H1 (cell line): ENCODE measurements at regions not wholly inside any gene's neighbourhood (a gene's known extent, or its start where the extent isn't known, plus 50 kb on each side); places are given as distances from the start of the nearest gene placed in this dataset.

Source experiments
- CTCF ChIA-PET: fragments of 300-600 bp; sonication (Branson Sonifier 250); formaldehyde crosslinking; loops from one replicate; lab custom pipeline; 2021; ENCODE audit not compliant: partially characterized antibody; lab: Charles Lee
- POLR2A ChIA-PET: fragments of 300-600 bp; sonication (Branson Sonifier 250); formaldehyde crosslinking; loops from one replicate; lab custom pipeline; 2021; ENCODE audit warnings: inconsistent platforms; ENCODE audit not compliant: partially characterized antibody; lab: Charles Lee
- DNase-seq, 2 experiments: peaks; one replicate each; pipeline versions ENCODE4 v3.0.0 to v3.0.0-alpha.2; 2010 to 2022; ENCODE audit warnings: low spot score in 2 of 2, low read depth in 1 of 2, mixed read lengths in 1 of 2
- FAIRE-seq: peaks from 2 replicates; lab custom pipeline; 2011; peaks lifted over from hg19 to GRCh38; lab: Jason Lieb, UNC
- H2AFZ ChIP-seq: 2 replicates; pipeline ENCODE4 v1.8.1; 2012; ENCODE audit warnings: low read length, inconsistent platforms
- H2AK5ac ChIP-seq: 2 replicates; pipeline ENCODE4 v1.6.1; 2013; ENCODE audit warnings: low read depth, low read length
- H2BK120ac ChIP-seq: replicated peaks from 2 replicates; pipeline ENCODE3; 2013; ENCODE audit warnings: low read depth, low read length, inconsistent platforms
- H2BK12ac ChIP-seq: 2 replicates; pipeline ENCODE4 v1.6.1; 2013; ENCODE audit warnings: low read depth, low read length
- H2BK15ac ChIP-seq: 2 replicates; pipeline ENCODE4 v1.6.1; 2013; ENCODE audit warnings: low read length
- H2BK20ac ChIP-seq: 2 replicates; pipeline ENCODE4 v1.6.1; 2013; ENCODE audit warnings: low read length
- H2BK5ac ChIP-seq: 2 replicates; pipeline ENCODE4 v1.6.1; 2013; ENCODE audit warnings: low read depth, low read length
- H3K14ac ChIP-seq: 2 replicates; pipeline ENCODE4 v1.6.1; 2013; ENCODE audit warnings: inconsistent platforms; ENCODE audit not compliant: insufficient read length
- H3K18ac ChIP-seq: 2 replicates; pipeline ENCODE4 v1.6.1; 2013; ENCODE audit warnings: low read length; ENCODE audit errors: extremely low read depth
- H3K23ac ChIP-seq: 2 replicates; pipeline ENCODE4 v1.6.1; 2013; ENCODE audit warnings: inconsistent platforms; ENCODE audit not compliant: insufficient read length
- H3K23me2 ChIP-seq: 2 replicates; pipeline ENCODE4 v1.6.1; 2013; ENCODE audit warnings: low read depth, low read length
- H3K27ac ChIP-seq: 2 replicates; pipeline ENCODE4 v1.6.1; 2011; ENCODE audit warnings: low read depth, low read length, inconsistent platforms
- H3K27me3 ChIP-seq, 4 experiments: replicated peaks in 1 of 4; 1 replicate in 1 of 4; 2 replicates in 3 of 4; pipeline versions ENCODE4 v1.6.1 to v1.8.1; 2011 to 2013; ENCODE audit warnings: low read length in 3 of 4, mild to moderate bottlenecking in 3 of 4, inconsistent platforms in 2 of 4, mixed read lengths in 2 of 4, moderate library complexity in 1 of 4; ENCODE audit not compliant: control insufficient read depth in 3 of 4, insufficient read depth in 3 of 4; ENCODE audit errors: extremely low read depth in 1 of 4
- H3K36me3 ChIP-seq, 4 experiments: 2 replicates each; pipeline versions ENCODE4 v1.6.1 to v1.8.1; 2011 to 2013; ENCODE audit warnings: mild to moderate bottlenecking in 4 of 4, low read length in 3 of 4, moderate library complexity in 2 of 4, control low read depth in 1 of 4, inconsistent platforms in 1 of 4; ENCODE audit not compliant: insufficient read depth in 4 of 4, control insufficient read depth in 2 of 4
- H3K4ac ChIP-seq: replicated peaks from 2 replicates; pipeline ENCODE3; 2013; ENCODE audit warnings: low read length, low read depth, mixed read lengths, inconsistent platforms; ENCODE audit not compliant: insufficient read length
- H3K4me1 ChIP-seq, 4 experiments: replicated peaks in 1 of 4; 1 replicate in 1 of 4; 2 replicates in 3 of 4; pipeline versions ENCODE4 v1.6.1 to v1.8.1; 2011 to 2013; ENCODE audit warnings: low read length in 3 of 4, inconsistent platforms in 2 of 4, mixed read lengths in 1 of 4; ENCODE audit not compliant: insufficient read depth in 4 of 4, control insufficient read depth in 3 of 4
- H3K4me2 ChIP-seq, 2 experiments: 2 replicates each; pipeline versions ENCODE4 v1.6.1 to v1.8.1; 2011 to 2013; ENCODE audit warnings: low read depth in 2 of 2, low read length in 2 of 2, control low read depth in 1 of 2, inconsistent platforms in 1 of 2, mild to moderate bottlenecking in 1 of 2; ENCODE audit not compliant: insufficient read depth in 1 of 2
- H3K4me3 ChIP-seq, 4 experiments: fragments of 200-600, 300-600 bp in 1 of 4; sonication (generic), shearing (Covaris generic), sonication (Bioruptor Twin) in 1 of 4; 2 replicates each; pipeline versions ENCODE4 v1.5.1 to v1.8.1; 2011 to 2016; ENCODE audit warnings: low read length in 4 of 4, low read depth in 3 of 4, control low read depth in 2 of 4, inconsistent platforms in 2 of 4, mild to moderate bottlenecking in 2 of 4, mixed read lengths in 1 of 4, moderate library complexity in 1 of 4; ENCODE audit not compliant: insufficient read depth in 2 of 4; ENCODE audit errors: extremely low read depth in 1 of 4
- H3K56ac ChIP-seq: replicated peaks from 2 replicates; pipeline ENCODE3; 2013; ENCODE audit warnings: low read depth, mild to moderate bottlenecking, mixed read lengths, low read length, inconsistent platforms; ENCODE audit not compliant: insufficient read length
- H3K79me1 ChIP-seq: 2 replicates; pipeline ENCODE4 v1.6.1; 2013; ENCODE audit warnings: low read depth, low read length, control low read depth
- H3K79me2 ChIP-seq, 2 experiments: 2 replicates each; pipeline versions ENCODE4 v1.6.1 to v1.8.1; 2012 to 2013; ENCODE audit warnings: low read length in 2 of 2, mild to moderate bottlenecking in 2 of 2, inconsistent platforms in 1 of 2; ENCODE audit not compliant: insufficient read depth in 2 of 2, control insufficient read depth in 1 of 2
- H3K9ac ChIP-seq, 4 experiments: replicated peaks in 1 of 4; 1 replicate in 1 of 4; 2 replicates in 3 of 4; pipeline versions ENCODE4 v1.6.1 to v1.8.1; 2011 to 2013; ENCODE audit warnings: low read depth in 3 of 4, low read length in 3 of 4, control low read depth in 2 of 4, mild to moderate bottlenecking in 2 of 4, moderate library complexity in 2 of 4, inconsistent platforms in 1 of 4; ENCODE audit errors: extremely low read depth in 1 of 4
- H3K9me3 ChIP-seq, 2 experiments: 2 replicates each; pipeline versions ENCODE4 v1.6.1 to v1.8.1; 2012 to 2013; ENCODE audit warnings: mild to moderate bottlenecking in 2 of 2, moderate library complexity in 2 of 2, control low read depth in 1 of 2, inconsistent platforms in 1 of 2, low read depth in 1 of 2, low read length in 1 of 2, mixed read lengths in 1 of 2; ENCODE audit not compliant: insufficient read depth in 2 of 2
- H4K20me1 ChIP-seq, 2 experiments: replicated peaks in 1 of 2; 2 replicates each; pipeline versions ENCODE3 to v1.8.1; 2011 to 2013; ENCODE audit warnings: inconsistent platforms in 2 of 2, low read length in 2 of 2, mild to moderate bottlenecking in 1 of 2; ENCODE audit not compliant: insufficient read depth in 2 of 2, control insufficient read depth in 1 of 2
- H4K5ac ChIP-seq: 2 replicates; pipeline ENCODE4 v1.6.1; 2013; ENCODE audit warnings: low read length, low read depth, mixed read lengths, inconsistent platforms; ENCODE audit not compliant: insufficient read length
- H4K8ac ChIP-seq: 2 replicates; pipeline ENCODE4 v1.8.0; 2013; ENCODE audit warnings: mild to moderate bottlenecking, moderate library complexity, low read length, inconsistent platforms; ENCODE audit not compliant: insufficient read depth; ENCODE audit errors: extremely low read depth
- H4K91ac ChIP-seq: replicated peaks from 2 replicates; pipeline ENCODE3; 2013; ENCODE audit warnings: low read length, mixed read lengths, inconsistent platforms; ENCODE audit not compliant: insufficient read length
- CBX8 ChIP-seq: fragments of 300-800, 300-1000 bp; sonication (generic); IDR thresholded peaks from 2 replicates; pipeline ENCODE4 v1.7.1; 2016; ENCODE audit warnings: low read depth, low read length, borderline replicate concordance
- NANOG ChIP-seq: IDR thresholded peaks from 2 replicates; pipeline ENCODE4 v1.6.1; 2011; ENCODE audit warnings: low read length, low read depth, mild to moderate bottlenecking, inconsistent platforms; ENCODE audit not compliant: insufficient read depth, poor library complexity, severe bottlenecking
- RAD21 ChIP-seq, 2 experiments: IDR thresholded peaks in 1 of 2; conservative IDR thresholded peaks in 1 of 2; 2 replicates each; pipeline ENCODE4 v1.6.1; 2011; ENCODE audit warnings: low read depth in 2 of 2, low read length in 2 of 2, improper control_type of control experiment in 1 of 2, inconsistent platforms in 1 of 2, mild to moderate bottlenecking in 1 of 2, moderate library complexity in 1 of 2
- SP2 ChIP-seq: IDR thresholded peaks from 2 replicates; pipeline ENCODE4 v1.6.1; 2012; ENCODE audit warnings: mild to moderate bottlenecking, low read length, inconsistent platforms
- SRF ChIP-seq: IDR thresholded peaks from 2 replicates; pipeline ENCODE4 v1.6.1; 2011; ENCODE audit warnings: mild to moderate bottlenecking, low read depth, low read length, moderate library complexity
- WGBS, 2 experiments: shearing (Covaris generic) in 1 of 2; methylation state at CpG; one replicate each; pipeline versions ENCODE4 v1.1.6 to v1.1.7; 2013 to 2015; ENCODE audit warnings: low lambda C conversion rate in 2 of 2, mixed read lengths in 2 of 2, inconsistent platforms in 1 of 2, low coverage in 1 of 2, missing lambda C conversion rate in 1 of 2; ENCODE audit not compliant: insufficient replicate concordance in 2 of 2, insufficient coverage in 1 of 2, insufficient read length in 1 of 2; ENCODE audit errors: extremely low coverage in 1 of 2, missing lambda C conversion rate in 1 of 2; 5-methylcytosine and 5-hydroxymethylcytosine counted together

DNA sequence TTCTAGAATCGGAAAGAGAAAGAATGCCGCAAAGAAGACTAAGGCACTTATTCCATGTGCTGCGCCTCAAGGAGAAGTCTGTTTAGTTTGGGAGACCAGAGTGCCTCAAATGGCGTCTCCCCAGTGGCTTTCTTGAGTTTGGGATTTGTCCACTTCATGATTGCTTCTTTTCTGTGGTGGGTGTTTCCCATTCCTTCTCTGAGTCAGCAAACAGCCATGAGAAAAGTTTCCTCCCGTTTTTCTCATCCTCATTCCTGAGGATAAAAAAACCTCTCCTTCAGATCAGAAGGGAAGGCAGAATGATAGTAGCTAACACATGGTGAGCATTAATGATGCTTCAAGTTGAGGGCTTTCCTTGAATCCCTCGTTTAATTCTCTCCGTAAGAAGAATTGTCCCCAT lies 275.9 kb upstream of the WWC1 start:
- Histone ChIP-seq H4K8ac (no peak overlapping the region), H3K4me1 (no peaks in the 10 kb centered on the region), H2AFZ (no peak overlapping the region), H2BK5ac (no peak overlapping the region), H3K23ac (no peak overlapping the region), H3K9ac (no peak overlapping the region), H2BK20ac (no peak overlapping the region), H3K36me3 (no peaks in the 10 kb centered on the region), H3K14ac (no peak overlapping the region), H4K5ac (no peak overlapping the region), H3K4ac (no peak overlapping the region), H3K79me2 (no peaks in the 10 kb centered on the region), H2BK12ac (no peak overlapping the region), H3K27me3 (no peaks in the 10 kb centered on the region), H2BK15ac (no peak overlapping the region), H2AK5ac (no peak overlapping the region), H3K9me3 (no peaks in the 10 kb centered on the region), H3K18ac (no peak overlapping the region), H3K79me1 (no peaks in the 10 kb centered on the region), H4K91ac (no peak overlapping the region), H2BK120ac (no peak overlapping the region), H3K27ac (no peak overlapping the region), H4K20me1 (no peaks in the 10 kb centered on the region), H3K4me2 (no peak overlapping the region), H3K4me3 (no peak overlapping the region), H3K56ac (no peak overlapping the region), H3K23me2 (no peaks in the 10 kb centered on the region; the same call in 1 of the 2 replicates)
- no peak for FAIRE-seq
- 93% methylated on average over 7 of the region's 7 CpGs; no CpG with 5 or more reads in 1 of the 2 experiments for WGBS, 2 experiments
- TF ChIP-seq NANOG (no peak), SRF (no peak), SP2 (no peak), RAD21 (IDR thresholded peaks at IDR 0.05 in 1 of 2, conservative IDR thresholded peaks at IDR 0.05 in 1 of 2; ENCODE audit: low read depth in 2 of 2, low read length in 2 of 2) (no peak), CBX8 (no peak)
- DNase-seq = no peak
- CTCF ChIA-PET = interaction anchor here (0.6 to 1.6 kb wide), 5 partner anchors 9 to 212 kb away, joined by 3 to 6 read pairs (median 3); no protein-coding TSS in a partner anchor
- POLR2A ChIA-PET = interaction anchor here (1.3 kb wide), 1 partner anchor 16 kb away, joined by 3 read pairs; no protein-coding TSS in a partner anchor
